Upper lobe of left lung (tissue), 6 donors: ENCODE measurements at regions not wholly inside any gene's neighbourhood (a gene's known extent, or its start where the extent isn't known, plus 50 kb on each side); places are given as distances from the start of the nearest gene placed in this dataset.

Experiments
- ATAC-seq, 2 donors: fragments of 200-7000 bp; cut with Tn5 transposase; one replicate each; pipeline ENCODE4 v1.9.1; 2022; ENCODE audit warnings: mild to moderate bottlenecking in 2 of 2, moderate library complexity in 2 of 2; ENCODE audit not compliant: low FRiP score in 2 of 2
- DNase-seq, 2 donors: peaks; one replicate each; pipeline ENCODE4 v3.0.0-alpha.2; 2019 to 2020
- H3K27ac ChIP-seq, 4 donors: fragments of 200-600 bp; sonication (generic); one replicate each; pipeline ENCODE4 v1.5.1; 2016 to 2019
- H3K27me3 ChIP-seq, 4 donors: fragments of 200-600 bp; sonication (generic); one replicate each; pipeline ENCODE4 v1.5.1; 2017 to 2019
- H3K36me3 ChIP-seq, 4 donors: fragments of 200-600 bp; sonication (generic); one replicate each; pipeline ENCODE4 v1.5.1; 2016 to 2019
- H3K4me1 ChIP-seq, 4 donors: fragments of 200-600 bp; sonication (generic); one replicate each; pipeline ENCODE4 v1.5.1; 2018 to 2019
- H3K4me3 ChIP-seq, 4 donors: fragments of 200-600 bp; sonication (generic); one replicate each; pipeline ENCODE4 v1.5.1; 2017 to 2019; ENCODE audit warnings: mild to moderate bottlenecking in 2 of 4, moderate library complexity in 1 of 4
- H3K9me3 ChIP-seq, 4 donors: fragments of 200-600 bp; sonication (generic); one replicate each; pipeline ENCODE4 v1.5.1; 2018 to 2019
- EP300 ChIP-seq, 4 donors: sonication (generic); formaldehyde crosslinking; IDR thresholded peaks; one replicate each; pipeline ENCODE4 v1.5.1; 2017; ENCODE audit warnings: antibody characterized with exemption in 4 of 4, control low read depth in 2 of 4
- POLR2A ChIP-seq, 4 donors: fragments of 450-650 bp; IDR thresholded peaks; one replicate each; pipeline ENCODE4 v1.5.1; 2016 to 2017; ENCODE audit warnings: antibody characterized with exemption in 4 of 4, mild to moderate bottlenecking in 2 of 4
- POLR2AphosphoS5 ChIP-seq, 2 donors: sonication (generic); formaldehyde crosslinking; IDR thresholded peaks; one replicate each; pipeline ENCODE4 v1.5.1; 2017; ENCODE audit warnings: antibody characterized with exemption in 2 of 2
- WGBS, 2 donors: methylation state at CpG; one replicate each; pipeline ENCODE4 v1.1.5; 2017 to 2018; 5-methylcytosine and 5-hydroxymethylcytosine counted together
- TF ChIP-seq, protein P1 (sequence below), 6 experiments: fragments of 450-650 bp in 4 of 6; fragments of 200-600 bp in 2 of 6; sonication (generic) in 2 of 6; IDR thresholded peaks; one replicate each; pipeline ENCODE4 v1.5.1; 2016 to 2019; ENCODE audit warnings: antibody characterized with exemption in 6 of 6
- donor health status: DM: no; HTN: no; CAD: no; lungs with moderate emphysema.
- donor health status: DM: no; HTN: yes; CAD: no; lungs with severe emphysema.

DNA sequence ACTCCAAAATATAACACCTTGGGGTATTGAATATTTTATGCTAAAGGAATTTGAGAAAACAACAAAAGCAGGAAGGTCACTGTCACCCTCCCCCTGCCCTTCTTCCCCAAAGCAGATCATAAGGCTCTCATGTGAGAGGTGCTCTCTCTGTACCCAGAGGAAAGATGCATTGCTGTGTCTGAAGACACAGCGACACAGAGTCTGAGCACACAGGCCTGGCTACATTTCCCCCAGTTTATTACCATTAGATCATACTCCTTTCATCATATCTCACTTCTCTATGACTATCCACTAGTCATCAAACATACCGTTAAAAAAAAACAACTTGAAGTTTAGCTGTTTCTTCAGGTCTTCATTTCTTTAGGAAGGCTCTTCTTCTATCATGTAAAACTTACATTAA, 127.1 kb downstream of the PPIAL4G start:
- WGBS, 2 donors = 82 to 94% methylated on average over 2 of the region's 2 CpGs
- Histone ChIP-seq H3K27me3 (peaks cover 0 to 17% (median 8%) of the 10 kb centered on the region in 4 donors), H3K27ac (no peak overlapping the region), H3K4me1 (peaks cover 0 to 4% (median under 1%) of the 10 kb centered on the region in 4 donors), H3K4me3 (no peak overlapping the region), H3K36me3 (no peaks in the 10 kb centered on the region), H3K9me3 (no peaks in the 10 kb centered on the region)
- no peak for TF ChIP-seq POLR2AphosphoS5 (IDR thresholded peaks at IDR 0.05)
- TF ChIP-seq EP300 (IDR thresholded peaks at IDR 0.05) = peak in 1 of 4 donors; percentile 5
- TF ChIP-seq POLR2A (IDR thresholded peaks at IDR 0.05) = peak in 1 of 4 donors; percentile 11
- TF ChIP-seq, protein P1, sequence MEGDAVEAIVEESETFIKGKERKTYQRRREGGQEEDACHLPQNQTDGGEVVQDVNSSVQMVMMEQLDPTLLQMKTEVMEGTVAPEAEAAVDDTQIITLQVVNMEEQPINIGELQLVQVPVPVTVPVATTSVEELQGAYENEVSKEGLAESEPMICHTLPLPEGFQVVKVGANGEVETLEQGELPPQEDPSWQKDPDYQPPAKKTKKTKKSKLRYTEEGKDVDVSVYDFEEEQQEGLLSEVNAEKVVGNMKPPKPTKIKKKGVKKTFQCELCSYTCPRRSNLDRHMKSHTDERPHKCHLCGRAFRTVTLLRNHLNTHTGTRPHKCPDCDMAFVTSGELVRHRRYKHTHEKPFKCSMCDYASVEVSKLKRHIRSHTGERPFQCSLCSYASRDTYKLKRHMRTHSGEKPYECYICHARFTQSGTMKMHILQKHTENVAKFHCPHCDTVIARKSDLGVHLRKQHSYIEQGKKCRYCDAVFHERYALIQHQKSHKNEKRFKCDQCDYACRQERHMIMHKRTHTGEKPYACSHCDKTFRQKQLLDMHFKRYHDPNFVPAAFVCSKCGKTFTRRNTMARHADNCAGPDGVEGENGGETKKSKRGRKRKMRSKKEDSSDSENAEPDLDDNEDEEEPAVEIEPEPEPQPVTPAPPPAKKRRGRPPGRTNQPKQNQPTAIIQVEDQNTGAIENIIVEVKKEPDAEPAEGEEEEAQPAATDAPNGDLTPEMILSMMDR (IDR thresholded peaks at IDR 0.05) = no peak
- no peak for DNase-seq
- peak in 1 of 2 donors; percentile 47 for ATAC-seq

DNA sequence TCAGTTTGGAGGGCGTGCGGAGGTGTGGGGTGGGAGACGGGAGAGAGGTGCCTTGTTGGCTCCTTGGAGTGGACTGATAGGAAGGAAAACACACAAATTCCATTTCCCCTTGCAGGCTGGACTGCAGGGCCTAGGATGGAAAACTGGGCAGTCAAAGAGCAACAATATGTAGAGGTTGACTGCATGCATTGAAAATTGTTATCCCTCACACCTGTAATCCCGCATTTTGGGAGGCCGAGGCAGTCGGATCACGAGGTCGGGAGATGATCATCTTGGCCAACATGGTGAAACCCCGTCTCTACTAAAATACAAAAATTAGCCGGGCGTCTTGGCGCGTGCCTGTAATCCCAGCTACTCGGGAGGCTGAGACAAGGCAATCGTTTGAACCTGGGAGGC, 128.2 kb downstream of the PPIAL4G start:
- DNase-seq (no peak), ATAC-seq (no peak)
- H3K27ac ChIP-seq = no peak overlapping the region
- no peaks in the 10 kb centered on the region for H3K9me3 ChIP-seq
- peaks cover 0 to 17% (median 8%) of the 10 kb centered on the region in 4 donors for H3K27me3 ChIP-seq
- H3K36me3 ChIP-seq = no peaks in the 10 kb centered on the region
- TF ChIP-seq POLR2AphosphoS5 (IDR thresholded peaks at IDR 0.05) (no peak), EP300 (IDR thresholded peaks at IDR 0.05) (no peak), POLR2A (IDR thresholded peaks at IDR 0.05) (no peak)
- TF ChIP-seq, protein P1 (IDR thresholded peaks at IDR 0.05) = no peak
- no peak overlapping the region for H3K4me3 ChIP-seq
- peaks cover 0 to 4% (median 0%) of the 10 kb centered on the region in 4 donors for H3K4me1 ChIP-seq
- WGBS, 2 donors = 71 to 77% methylated on average over 15 of the region's 15 CpGs

DNA sequence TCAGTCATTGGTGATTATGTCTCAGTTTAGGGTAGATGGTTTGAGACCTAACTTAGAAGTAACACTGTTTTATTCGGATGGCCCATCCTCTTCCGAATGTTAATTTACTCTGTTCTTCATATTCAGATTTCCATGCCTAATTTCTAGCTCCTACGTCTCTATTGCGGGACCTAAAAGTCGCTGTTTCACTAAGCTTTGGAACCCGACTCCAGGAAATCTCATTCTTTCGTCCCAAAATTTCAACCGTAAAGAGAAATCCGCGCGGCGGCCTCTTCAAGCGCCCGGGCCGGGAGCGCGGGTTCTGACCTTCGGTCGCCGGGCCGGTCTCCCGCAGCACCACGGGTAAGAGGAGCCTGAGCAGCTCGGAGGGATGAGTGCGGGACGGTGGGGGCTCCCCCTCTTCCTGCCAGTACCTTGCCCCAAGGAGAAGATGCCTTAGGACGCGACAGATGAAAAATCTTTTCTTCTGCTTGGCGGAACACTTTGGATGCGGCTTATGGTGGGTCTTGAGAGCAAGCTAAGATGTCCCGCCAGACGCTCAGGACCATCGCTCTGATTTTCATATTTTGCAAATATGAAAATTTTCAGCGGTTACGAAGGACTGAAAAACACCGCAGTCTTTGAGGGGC, 128.7 kb downstream of the PPIAL4G start:
- peaks cover 0 to 4% (median 0%) of the 10 kb centered on the region in 4 donors for H3K4me1 ChIP-seq
- WGBS, 2 donors = 31 to 37% methylated on average over 34 to 36 of the region's 36 CpGs
- no peak overlapping the region for H3K4me3 ChIP-seq
- peaks cover 0 to 17% (median 8%) of the 10 kb centered on the region in 4 donors for H3K27me3 ChIP-seq
- no peak for TF ChIP-seq EP300 (IDR thresholded peaks at IDR 0.05)
- no peak for TF ChIP-seq POLR2A (IDR thresholded peaks at IDR 0.05)
- TF ChIP-seq, protein P1 (IDR thresholded peaks at IDR 0.05) = no peak
- no peak for TF ChIP-seq POLR2AphosphoS5 (IDR thresholded peaks at IDR 0.05)
- H3K9me3 ChIP-seq = no peaks in the 10 kb centered on the region
- H3K36me3 ChIP-seq = no peaks in the 10 kb centered on the region
- H3K27ac ChIP-seq = no peak overlapping the region
- ATAC-seq = no peak
- peak in 1 of 2 donors; percentile 74 for DNase-seq

DNA sequence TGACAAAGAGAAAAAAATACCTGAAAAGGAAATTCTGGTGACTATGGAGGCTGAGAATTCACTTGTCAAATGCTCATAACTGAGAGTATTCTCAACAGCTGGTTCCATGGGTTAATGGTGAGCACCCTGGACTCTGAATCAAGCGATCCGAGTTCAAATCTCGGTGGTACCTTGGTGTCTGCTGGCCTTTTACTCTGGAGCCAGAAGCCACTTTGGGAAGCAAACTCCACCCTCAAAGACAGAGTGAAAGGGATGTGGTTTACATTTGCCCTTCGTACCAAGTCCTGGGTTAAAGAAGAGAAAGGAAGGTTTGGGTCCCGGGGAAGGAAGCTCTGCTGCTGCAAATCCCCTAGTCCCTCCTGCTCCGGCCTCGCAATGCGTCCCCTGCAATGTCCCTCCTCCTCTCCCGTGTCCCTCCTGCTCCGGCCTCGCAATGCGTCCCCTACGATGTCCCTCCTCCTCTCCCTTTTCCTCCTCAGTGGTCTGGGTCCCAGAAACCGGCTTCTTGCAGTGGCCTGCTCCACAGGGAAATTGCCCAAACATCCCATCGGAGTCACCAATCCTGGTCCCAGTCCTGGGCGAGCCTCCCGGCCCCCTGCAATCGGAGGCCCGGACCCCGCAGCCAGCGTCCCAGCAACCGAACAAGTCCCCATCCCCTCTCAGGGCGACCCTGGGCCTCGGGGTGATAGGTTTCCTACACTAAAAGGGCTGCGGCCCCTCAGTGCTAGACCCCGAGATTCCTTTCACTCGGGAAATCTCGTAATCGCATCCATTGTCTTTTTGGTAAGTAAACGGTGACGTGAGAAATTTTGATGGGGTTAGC, 129.4 kb downstream of the PPIAL4G start:
- H3K27ac ChIP-seq = no peak overlapping the region
- peak in 1 of 2 donors; percentile 13 for ATAC-seq
- peaks cover 0 to 17% (median 8%) of the 10 kb centered on the region in 4 donors for H3K27me3 ChIP-seq

More for the DNA sequence above, 129.4 kb downstream of the PPIAL4G start:
- no peaks in the 10 kb centered on the region for H3K36me3 ChIP-seq
- 37 to 41% methylated on average over 21 to 31 of the region's 31 CpGs for WGBS, 2 donors
- no peak for TF ChIP-seq POLR2A (IDR thresholded peaks at IDR 0.05)
- TF ChIP-seq, protein P1 (IDR thresholded peaks at IDR 0.05) = no peak
- TF ChIP-seq EP300 (IDR thresholded peaks at IDR 0.05) = no peak
- no peak for TF ChIP-seq POLR2AphosphoS5 (IDR thresholded peaks at IDR 0.05)
- H3K4me3 ChIP-seq = no peak overlapping the region
- no peaks in the 10 kb centered on the region for H3K9me3 ChIP-seq
- H3K4me1 ChIP-seq = peaks cover 0 to 4% (median 0%) of the 10 kb centered on the region in 4 donors
- peak in 1 of 2 donors; percentile 61 for DNase-seq
